CD14-positive monocyte (primary cell): ENCODE measurements at regions not wholly inside any gene's neighbourhood (a gene's known extent, or its start where the extent isn't known, plus 50 kb on each side); places are given as distances from the start of the nearest gene placed in this dataset.

Experiments
- DNase-seq, 3 donors: peaks; one replicate each; pipeline ENCODE4 v3.0.0-alpha.2; 2011 to 2022
- H2AFZ ChIP-seq: 2 replicates; pipeline ENCODE4 v1.6.0; 2012; ENCODE audit warnings: mild to moderate bottlenecking, low read depth, low read length, inconsistent platforms; ENCODE audit not compliant: insufficient read depth, poor library complexity, severe bottlenecking
- H3K27ac ChIP-seq, 2 donors: 1 replicate in 1 of 2; 2 replicates in 1 of 2; pipeline ENCODE4 v1.5.1; 2012 to 2013; ENCODE audit warnings: low read length in 2 of 2, control low read depth in 1 of 2, inconsistent platforms in 1 of 2, low read depth in 1 of 2, mild to moderate bottlenecking in 1 of 2
- H3K27me3 ChIP-seq, 2 donors: one replicate each; pipeline versions ENCODE4 v1.6.0 to v1.6.1; 2011 to 2013; ENCODE audit warnings: low read length in 2 of 2; ENCODE audit not compliant: control insufficient read depth in 2 of 2, insufficient read depth in 2 of 2
- H3K36me3 ChIP-seq, 2 donors: replicated peaks in 1 of 2; 1 replicate in 1 of 2; 2 replicates in 1 of 2; pipeline versions ENCODE4 v1.5.1 to v1.6.1; 2012 to 2013; ENCODE audit warnings: low read length in 2 of 2, control low read depth in 1 of 2, inconsistent platforms in 1 of 2, mild to moderate bottlenecking in 1 of 2; ENCODE audit not compliant: insufficient read depth in 2 of 2, control insufficient read depth in 1 of 2
- H3K4me1 ChIP-seq, 2 donors: 1 replicate in 1 of 2; 2 replicates in 1 of 2; pipeline versions ENCODE4 v1.5.1 to v1.6.1; 2012 to 2013; ENCODE audit warnings: low read length in 2 of 2, control low read depth in 1 of 2, inconsistent platforms in 1 of 2, mild to moderate bottlenecking in 1 of 2, moderate library complexity in 1 of 2; ENCODE audit not compliant: insufficient read depth in 2 of 2, control insufficient read depth in 1 of 2
- H3K4me2 ChIP-seq: replicated peaks from 2 replicates; pipeline ENCODE3; 2012; ENCODE audit warnings: low read length, moderate library complexity, mild to moderate bottlenecking; ENCODE audit not compliant: poor library complexity, severe bottlenecking; ENCODE audit errors: extremely low read depth
- H3K4me3 ChIP-seq, 3 experiments: fragments of 200-600 bp in 1 of 3; sonication (generic) in 1 of 3; replicated peaks in 1 of 3; 1 replicate in 2 of 3; 2 replicates in 1 of 3; pipeline ENCODE4 v1.5.1; 2011 to 2013; ENCODE audit warnings: low read length in 3 of 3, mild to moderate bottlenecking in 3 of 3, control low read depth in 2 of 3, low read depth in 2 of 3, inconsistent platforms in 1 of 3, moderate library complexity in 1 of 3
- H3K79me2 ChIP-seq: 2 replicates; pipeline ENCODE4 v1.6.0; 2012; ENCODE audit warnings: mild to moderate bottlenecking, control low read depth, inconsistent platforms, low read length, moderate library complexity; ENCODE audit not compliant: insufficient read depth
- H3K9ac ChIP-seq: 2 replicates; pipeline ENCODE4 v1.6.0; 2017; ENCODE audit warnings: low read length, mild to moderate bottlenecking; ENCODE audit not compliant: insufficient read depth, poor library complexity, severe bottlenecking
- H3K9me3 ChIP-seq, 2 donors: replicated peaks in 1 of 2; 1 replicate in 1 of 2; 2 replicates in 1 of 2; pipeline versions ENCODE4 v1.5.1 to v1.6.1; 2012 to 2013; ENCODE audit warnings: low read length in 2 of 2, control low read depth in 1 of 2; ENCODE audit not compliant: control insufficient read depth in 1 of 2, insufficient read depth in 1 of 2
- H4K20me1 ChIP-seq: 2 replicates; pipeline ENCODE4 v1.6.0; 2012; ENCODE audit warnings: mild to moderate bottlenecking, low read length, control low read depth, moderate library complexity; ENCODE audit not compliant: insufficient read depth
- H3K27ac Mint-ChIP-seq, 7 donors: one replicate each; pipeline ENCODE4 v1.8.0; 2020; ENCODE audit warnings: mild to moderate bottlenecking in 7 of 7, mixed read lengths in 7 of 7, moderate library complexity in 6 of 7, inconsistent platforms in 2 of 7
- H3K27me3 Mint-ChIP-seq, 3 donors: one replicate each; pipeline ENCODE4 v1.8.0; 2021 to 2022; ENCODE audit warnings: low read depth in 3 of 3, mild to moderate bottlenecking in 3 of 3, mixed read lengths in 3 of 3, moderate library complexity in 3 of 3, inconsistent platforms in 1 of 3
- H3K36me3 Mint-ChIP-seq, 2 donors: one replicate each; pipeline ENCODE4 v1.8.0; 2020; ENCODE audit warnings: mixed read lengths in 2 of 2, inconsistent platforms in 1 of 2, mild to moderate bottlenecking in 1 of 2
- H3K4me1 Mint-ChIP-seq: one replicate; pipeline ENCODE4 v1.8.0; 2020; ENCODE audit warnings: mild to moderate bottlenecking, mixed read lengths
- H3K4me3 Mint-ChIP-seq, 2 donors: one replicate each; pipeline ENCODE4 v1.8.0; 2020; ENCODE audit warnings: mild to moderate bottlenecking in 2 of 2, mixed read lengths in 2 of 2, moderate library complexity in 1 of 2
- H3K9me3 Mint-ChIP-seq, 7 donors: one replicate each; pipeline ENCODE4 v1.8.0; 2020 to 2022; ENCODE audit warnings: mixed read lengths in 7 of 7, mild to moderate bottlenecking in 6 of 7, moderate library complexity in 6 of 7, inconsistent platforms in 2 of 7
- CTCF ChIP-seq: fragments of 200-600 bp; IDR thresholded peaks from one replicate; pipeline ENCODE4 v1.8.0; 2022; ENCODE audit warnings: antibody characterized with exemption, mild to moderate bottlenecking
- WGBS: methylation state at CpG from one replicate; pipeline ENCODE4 v1.1.5; 2013; ENCODE audit warnings: missing lambda C conversion rate; ENCODE audit not compliant: insufficient coverage; 5-methylcytosine and 5-hydroxymethylcytosine counted together
- intact Hi-C, 2 donors: fragments of 100-400 bp; cut with micrococcal nuclease; formaldehyde crosslinking; loops; one replicate each; pipeline versions ENCODE4 v1.15.0 to v1.15.1; 2023

- Histone ChIP-seq H3K4me3 (no peak overlapping the region), H3K9ac (no peak overlapping the region), H3K9me3 (no peaks in the 10 kb centered on the region), H4K20me1 (no peaks in the 10 kb centered on the region), H3K4me1 (no peaks in the 10 kb centered on the region), H3K79me2 (no peaks in the 10 kb centered on the region), H3K27ac (no peak overlapping the region), H3K27me3 (no peaks in the 10 kb centered on the region), H3K36me3 (no peaks in the 10 kb centered on the region), H3K4me2 (no peak overlapping the region), H2AFZ (no peak overlapping the region)
- H3K27me3 Mint-ChIP-seq: no peaks in the 10 kb centered on the region
- intact Hi-C loops: no loop called here
- no peak overlapping the region for H3K4me3 Mint-ChIP-seq
- peaks cover 2 to 5% (median 2%) of the 10 kb centered on the region in 7 donors for H3K9me3 Mint-ChIP-seq
- no peaks in the 10 kb centered on the region for H3K36me3 Mint-ChIP-seq
- DNase-seq: no peak
- peak overlapping the region in 1 of 7 donors; percentile 41 for H3K27ac Mint-ChIP-seq
- no peaks in the 10 kb centered on the region for H3K4me1 Mint-ChIP-seq
- no peak for TF ChIP-seq CTCF
- WGBS: 63% methylated on average over 5 of the region's 5 CpGs
Measured at GRCh38 chr6:22737331-22737730, 168.0 kb downstream of the HDGFL1 start.

- H3K27me3 Mint-ChIP-seq: no peaks in the 10 kb centered on the region
- Histone ChIP-seq H3K9me3 (no peaks in the 10 kb centered on the region), H3K27me3 (no peaks in the 10 kb centered on the region), H3K4me2 (no peak overlapping the region), H3K36me3 (no peaks in the 10 kb centered on the region), H3K79me2 (no peaks in the 10 kb centered on the region), H2AFZ (no peak overlapping the region), H4K20me1 (no peaks in the 10 kb centered on the region), H3K4me3 (no peak overlapping the region), H3K27ac (no peak overlapping the region), H3K9ac (no peak overlapping the region), H3K4me1 (no peaks in the 10 kb centered on the region)
- H3K9me3 Mint-ChIP-seq: peaks cover 2 to 5% (median 2%) of the 10 kb centered on the region in 7 donors
- no peaks in the 10 kb centered on the region for H3K36me3 Mint-ChIP-seq
- H3K4me1 Mint-ChIP-seq: no peaks in the 10 kb centered on the region
- no peak overlapping the region for H3K4me3 Mint-ChIP-seq
- intact Hi-C loops: no loop called here
- no peak for DNase-seq
- TF ChIP-seq CTCF: no peak
- WGBS: no CpG with 5 or more reads among the region's 6 CpGs
- no peak overlapping the region for H3K27ac Mint-ChIP-seq
Measured at GRCh38 chr6:22738194-22738593, 168.8 kb downstream of the HDGFL1 start.
